Activated CD4-positive, alpha-beta T cell treated with anti-CD3 and anti-CD28 coated beads, Interleukin-2, amount 50 U/mL, for 4 hours (primary cell): ENCODE measurements at regions not wholly inside any gene's neighbourhood (a gene's known extent, or its start where the extent isn't known, plus 50 kb on each side); places are given as distances from the start of the nearest gene placed in this dataset.

Experiments used
- DNase-seq, 2 experiments: peaks; one replicate each; pipeline ENCODE4 v3.0.0-alpha.2; 2020

- no peak for DNase-seq
Observed at GRCh38 chr14:38500125-38500524, 244.2 kb upstream of the CLEC14A start.

DNA sequence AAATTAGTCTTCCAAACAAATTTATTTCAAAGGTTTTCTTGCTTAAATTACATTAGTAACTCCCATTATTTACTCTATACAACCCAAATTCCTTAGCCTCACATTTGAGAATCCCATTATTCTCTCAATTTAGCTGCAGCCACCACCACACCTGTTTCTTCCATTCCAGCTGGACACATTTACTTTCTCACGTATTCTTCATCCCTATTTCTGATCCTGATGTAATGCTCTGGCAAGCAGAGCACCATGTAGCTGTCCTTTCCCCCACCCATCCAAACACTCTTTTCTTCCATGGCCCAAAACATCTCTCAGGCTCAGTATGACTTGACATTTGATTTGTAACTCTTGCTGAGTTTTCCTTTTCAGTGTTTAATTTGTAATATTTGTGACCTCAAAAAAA, 240.2 kb upstream of the CLEC14A start:
- no peak for DNase-seq

DNA sequence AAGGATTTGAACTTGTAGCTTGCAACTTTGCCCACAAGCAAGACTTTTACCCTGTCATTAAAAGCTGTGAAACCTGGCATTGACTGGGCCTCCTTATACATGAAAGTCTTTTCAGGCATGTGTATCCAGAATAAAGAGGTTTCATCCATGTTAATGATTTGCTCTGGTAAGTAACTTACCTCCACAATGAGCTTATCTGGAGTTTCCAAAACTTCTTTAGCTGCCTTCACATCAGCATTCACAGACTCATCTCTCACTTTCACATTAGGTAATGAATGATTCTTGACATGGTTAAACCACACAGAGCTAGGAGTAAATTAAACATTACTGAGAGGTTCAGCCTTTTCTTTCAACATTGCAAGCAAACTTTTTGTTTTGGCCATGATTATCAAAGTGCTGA, 234.4 kb upstream of the CLEC14A start:
- no peak for DNase-seq

DNA sequence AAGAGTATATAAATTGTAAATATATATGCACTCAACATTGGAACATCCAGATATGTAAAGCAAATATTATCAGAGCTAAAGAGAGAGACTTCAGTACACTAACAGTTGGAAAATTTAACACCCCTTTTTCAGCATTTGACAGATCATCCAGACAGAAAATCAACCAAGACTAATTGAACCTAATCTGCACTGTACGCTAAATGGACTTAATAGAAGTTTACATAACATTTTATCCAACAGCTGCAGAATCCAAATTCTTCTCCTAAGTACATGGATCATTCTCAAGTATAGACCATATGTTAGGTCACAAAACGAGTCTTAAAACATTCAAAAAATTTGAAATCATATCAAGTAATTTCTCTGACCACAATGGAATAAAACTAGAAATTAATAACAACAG, 229.1 kb upstream of the CLEC14A start:
- no peak for DNase-seq

DNA sequence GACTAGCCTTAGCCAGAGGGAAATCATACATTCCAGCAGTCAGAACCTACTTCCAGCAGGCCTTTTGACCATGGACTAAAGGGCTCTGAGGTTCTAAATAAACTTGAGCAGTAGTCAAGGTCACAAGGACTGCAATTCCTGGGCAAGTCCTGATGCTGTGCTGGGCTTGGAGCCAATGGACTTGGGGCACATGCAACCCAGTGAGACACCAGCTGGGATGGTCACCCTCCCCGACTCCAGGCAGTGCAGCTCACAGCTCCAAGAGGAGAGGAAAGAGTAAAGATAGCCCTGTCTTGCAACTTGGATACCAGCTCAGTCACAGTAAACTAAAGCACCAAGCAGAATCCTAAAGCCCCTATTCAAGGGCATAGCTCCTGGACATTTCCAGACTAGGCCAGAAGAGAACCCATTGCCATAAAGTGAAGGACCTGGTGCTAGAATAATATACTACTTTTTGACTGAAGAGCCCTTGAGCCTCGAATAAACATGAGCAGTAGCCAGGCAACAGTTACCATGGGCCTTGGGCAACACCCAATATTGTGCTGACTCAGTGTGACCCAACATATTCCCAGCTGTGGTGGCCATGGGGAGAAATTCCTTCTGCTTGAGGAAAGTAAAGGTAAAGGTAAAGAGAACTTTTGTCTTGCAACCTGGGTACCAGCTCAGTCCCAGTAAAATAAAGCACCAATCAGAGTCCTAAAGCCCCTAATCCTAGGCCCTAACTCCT, 226.2 kb upstream of the CLEC14A start:
- no peak for DNase-seq

GRCh38 chr14:38469156-38469555, 213.3 kb upstream of the CLEC14A start:
- no peak for DNase-seq

DNA sequence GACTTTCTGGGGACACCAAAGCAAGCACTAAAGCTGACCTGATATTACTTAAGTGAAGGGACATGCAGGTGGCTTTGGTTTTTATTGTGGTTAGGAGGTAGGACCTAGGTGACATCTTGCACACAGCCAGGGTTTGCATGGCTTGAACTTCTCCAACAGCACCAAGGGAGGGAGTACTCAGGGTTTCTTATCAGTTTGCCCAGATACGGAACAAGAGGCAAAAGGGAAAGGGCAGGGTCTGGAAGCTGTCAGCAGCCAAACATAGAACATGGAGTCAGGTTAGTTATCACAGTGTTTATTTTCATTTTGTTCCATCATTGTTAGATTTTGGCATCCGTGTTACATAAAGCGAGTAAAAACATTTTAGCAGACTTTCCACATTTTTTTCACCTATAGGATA, 186.3 kb upstream of the CLEC14A start:
- no peak for DNase-seq

- DNase-seq = no peak
Observed at GRCh38 chr14:38432186-38432585, 176.3 kb upstream of the CLEC14A start.

DNA sequence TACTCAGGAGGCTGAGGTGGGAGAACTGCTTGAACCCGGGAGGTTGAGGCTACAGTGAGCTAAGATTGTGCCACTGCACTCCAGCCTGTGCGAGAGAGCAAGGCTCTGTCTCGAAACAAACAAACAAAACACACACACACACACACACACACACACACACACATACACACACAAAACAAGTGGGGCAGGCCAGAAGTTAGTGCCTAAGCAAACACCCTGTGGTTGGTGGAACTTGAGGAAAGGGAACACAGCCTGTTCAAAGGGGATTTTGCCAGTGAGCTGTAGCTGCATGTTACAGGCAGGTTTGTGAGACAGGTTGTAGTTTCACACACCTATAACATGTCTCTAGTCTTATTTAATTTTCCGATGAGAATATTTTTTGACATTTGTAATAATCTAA, 175.3 kb upstream of the CLEC14A start:
- no peak for DNase-seq

- no peak for DNase-seq
Observed at GRCh38 chr14:38430522-38430921, 174.6 kb upstream of the CLEC14A start.

GRCh38 chr14:38425324-38425976, 169.6 kb upstream of the CLEC14A start:
- no peak for DNase-seq

- DNase-seq = no peak
Observed at GRCh38 chr14:38420048-38420447, 164.2 kb upstream of the CLEC14A start.

DNA sequence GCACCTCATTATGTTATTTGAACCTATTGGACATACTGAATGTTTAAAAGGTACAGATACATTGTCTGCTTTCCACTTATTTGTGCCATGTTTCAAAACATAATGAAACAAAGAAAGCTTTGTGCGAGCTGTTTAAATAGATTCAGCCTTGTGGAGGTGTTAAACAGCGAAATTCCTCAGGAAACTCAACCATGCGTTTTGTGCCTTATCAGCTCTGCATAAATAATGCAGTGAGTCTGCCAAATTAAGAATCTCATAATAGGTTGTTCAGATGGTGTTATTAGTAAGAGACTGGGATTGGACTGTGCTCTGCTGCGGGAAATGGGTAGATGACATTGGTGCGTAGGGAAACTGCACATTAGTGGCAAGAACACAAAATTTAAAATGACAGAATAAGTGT, 163.7 kb upstream of the CLEC14A start:
- DNase-seq = no peak

- no peak for DNase-seq
Observed at GRCh38 chr14:38412654-38413053, 156.8 kb upstream of the CLEC14A start.

DNA sequence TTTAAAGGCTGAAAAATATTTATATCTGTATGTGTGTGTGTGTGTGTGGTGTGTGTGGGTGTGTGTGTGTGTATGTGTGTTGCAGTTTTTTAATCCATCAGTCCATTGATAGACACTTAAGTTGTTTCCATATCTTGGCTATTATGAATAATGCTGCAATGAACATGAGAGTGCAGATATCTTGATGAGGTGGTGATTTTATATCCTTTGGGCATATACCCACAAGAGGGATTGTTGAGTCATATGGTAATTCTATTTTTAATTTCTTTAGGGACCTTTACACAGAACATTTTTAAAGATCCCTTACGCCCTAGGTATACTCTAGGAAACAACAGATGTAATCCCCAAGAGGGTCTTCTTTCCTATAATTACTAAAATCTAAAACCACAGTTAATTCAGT, 154.5 kb upstream of the CLEC14A start:
- DNase-seq = no peak

DNA sequence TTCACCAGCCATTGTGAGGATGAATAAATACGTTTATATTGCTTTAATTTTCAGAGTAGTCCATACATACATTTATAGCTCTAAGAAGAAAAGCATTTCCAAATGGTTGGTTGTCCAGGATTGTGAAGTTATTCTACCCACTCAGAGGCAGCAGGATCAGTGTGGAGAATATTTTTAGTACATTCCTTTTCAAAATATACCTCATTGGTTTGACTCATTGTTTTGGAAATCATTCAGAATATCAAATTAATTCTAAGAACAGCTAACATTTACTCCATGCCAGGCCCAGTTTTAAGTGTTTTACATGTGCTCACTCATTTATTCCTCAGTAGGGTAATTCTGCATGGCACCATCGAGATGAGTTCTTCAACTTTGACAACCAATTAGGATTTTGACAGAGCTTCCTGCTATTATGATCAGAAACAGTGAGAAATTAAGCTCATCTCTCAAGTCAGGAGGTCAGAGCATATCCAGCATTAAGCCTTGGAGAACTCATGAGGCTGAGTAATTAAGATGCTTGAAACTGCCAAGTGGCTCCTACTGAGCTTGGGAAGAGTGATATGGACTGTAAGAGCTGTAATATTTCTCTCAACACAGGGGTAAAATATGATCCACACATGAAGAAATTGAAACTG, 153.3 kb upstream of the CLEC14A start:
- no peak for DNase-seq

GRCh38 chr14:38405851-38406635, 150.2 kb upstream of the CLEC14A start:
- DNase-seq = no peak

DNA sequence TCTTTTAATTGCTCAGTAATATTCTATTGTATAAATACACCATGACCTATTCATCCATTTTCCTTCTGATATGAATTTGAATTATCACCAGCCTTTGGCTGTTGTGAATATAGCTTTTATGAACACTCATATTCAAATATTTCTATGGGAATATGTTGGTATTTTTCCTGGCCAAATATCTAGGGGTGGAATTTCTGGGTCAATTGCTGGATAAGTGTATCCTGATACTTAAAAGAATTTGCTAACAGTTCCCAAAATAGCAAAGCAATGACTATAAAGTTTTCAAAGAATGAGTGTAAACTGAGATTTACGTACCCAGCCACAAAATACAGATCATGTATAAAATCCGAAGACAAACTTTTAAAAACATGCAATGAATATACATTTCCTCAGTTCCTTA, 148.7 kb upstream of the CLEC14A start:
- no peak for DNase-seq

- no peak for DNase-seq
Observed at GRCh38 chr14:38404100-38404541, 148.2 kb upstream of the CLEC14A start.

DNA sequence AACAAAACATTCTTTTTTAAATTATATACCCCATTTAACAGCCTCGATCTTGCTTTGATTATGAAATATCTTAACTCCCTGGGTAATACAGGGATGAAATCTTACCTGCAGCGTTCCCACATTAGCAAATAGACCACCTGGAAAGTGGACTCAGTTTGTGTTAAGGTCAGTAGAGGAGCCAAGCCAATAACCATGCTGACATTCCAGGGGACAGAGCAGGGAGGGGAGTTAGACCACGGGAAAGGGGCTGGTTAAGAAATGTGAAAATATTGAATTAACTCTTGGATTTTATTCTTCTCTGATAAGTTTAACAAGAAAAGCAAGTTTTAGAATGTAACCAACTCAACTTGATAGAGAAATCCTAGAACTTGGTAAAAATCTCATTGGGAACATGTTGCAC, 144.9 kb upstream of the CLEC14A start:
- no peak for DNase-seq

DNA sequence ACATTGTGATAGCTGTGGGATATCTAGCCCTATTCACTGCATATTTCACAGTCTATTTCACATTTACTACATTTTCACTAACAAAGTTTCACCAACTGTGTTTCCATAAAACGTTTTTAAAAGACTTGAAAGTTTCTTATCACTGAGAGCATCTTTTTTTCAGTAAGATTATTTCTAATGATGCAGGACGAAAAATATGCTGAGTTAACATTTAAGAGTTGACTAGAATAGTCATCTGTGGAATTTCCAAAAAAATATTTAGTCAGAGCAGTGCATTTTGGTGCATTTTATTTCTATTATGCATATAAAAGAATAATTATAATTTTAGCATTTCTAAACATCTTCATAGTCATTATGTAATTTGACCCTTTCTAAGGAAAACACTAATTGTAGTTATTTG, 143.8 kb upstream of the CLEC14A start:
- no peak for DNase-seq

DNA sequence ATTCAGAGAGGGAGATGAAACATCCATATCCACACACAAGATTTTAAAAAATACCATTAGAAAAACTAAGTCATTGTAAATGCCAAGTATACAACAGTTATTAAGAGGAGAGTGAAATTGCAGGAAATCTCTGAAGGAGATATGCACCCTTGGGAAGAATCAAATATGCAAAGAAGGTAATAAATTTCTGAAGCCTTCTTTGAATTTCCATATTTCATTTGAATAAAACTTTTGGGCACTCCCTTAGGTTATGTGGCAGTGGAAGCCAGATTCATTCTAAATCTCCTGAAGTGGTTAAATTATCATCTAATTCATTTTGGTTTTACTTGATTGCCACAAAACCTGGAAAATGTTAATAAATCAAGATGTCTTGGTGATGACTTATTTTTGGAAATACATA, 138.9 kb upstream of the CLEC14A start:
- DNase-seq = no peak

DNA sequence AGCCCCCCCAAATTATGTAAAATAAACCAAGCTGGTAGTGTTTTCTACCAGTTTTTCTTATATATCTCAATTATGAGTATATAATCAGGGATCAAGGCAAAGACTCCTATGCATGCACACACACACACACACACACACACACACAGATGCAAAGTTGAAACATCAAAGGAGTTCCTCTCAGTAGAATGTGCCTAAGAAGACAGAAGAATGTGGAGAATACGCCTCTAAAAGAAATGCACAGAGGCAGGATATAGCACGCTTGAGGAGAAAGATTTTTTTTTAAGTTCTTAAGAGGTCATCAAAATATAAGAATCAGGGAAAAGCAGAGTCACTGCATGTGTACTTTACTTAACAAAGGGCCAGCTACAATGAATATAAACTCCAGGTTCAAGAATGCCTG, 138.2 kb upstream of the CLEC14A start:
- DNase-seq = no peak

- no peak for DNase-seq
Observed at GRCh38 chr14:38391334-38391733, 135.4 kb upstream of the CLEC14A start.
